ENCODE measurements at regions not wholly inside any gene's neighbourhood (a gene's known extent, or its start where the extent isn't known, plus 50 kb on each side); places are given as distances from the start of the nearest gene placed in this dataset.

DNA sequence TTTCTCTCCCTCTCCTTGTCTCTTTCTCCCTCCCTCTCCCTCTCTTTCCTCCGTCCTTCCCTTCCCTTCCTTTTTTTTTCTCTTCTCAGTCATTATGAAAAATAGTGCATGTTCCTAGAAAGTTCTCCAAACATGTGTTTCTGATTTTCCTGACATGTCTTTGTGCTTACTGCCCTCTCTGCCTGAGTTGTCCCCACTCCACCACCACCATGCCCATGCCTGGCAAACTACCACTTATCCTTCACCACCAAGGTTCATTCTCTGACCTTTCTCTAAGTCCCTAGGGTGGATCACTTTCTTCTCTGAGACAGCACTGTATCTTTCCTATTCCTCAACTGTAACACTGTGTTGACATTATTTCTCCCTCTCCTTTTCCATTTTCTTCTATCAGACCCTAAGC lies 98.2 kb downstream of the LACC1 start:
- H3K27ac ChIP-seq = no peak overlapping the region
- no peaks in the 10 kb centered on the region for H3K36me3 ChIP-seq
- H3K9me3 ChIP-seq = no peaks in the 10 kb centered on the region
- no peak overlapping the region for H3K4me3 ChIP-seq (ENCODE audit: low read depth in 1 of 2, low read length in 1 of 2)
- no peaks in the 10 kb centered on the region for H3K27me3 ChIP-seq
- H3K4me1 ChIP-seq (ENCODE audit: control insufficient read depth in 1 of 2, insufficient read depth in 1 of 2, low read depth in 1 of 2, low read length in 1 of 2) = no peaks in the 10 kb centered on the region
- TF ChIP-seq, protein P1, sequence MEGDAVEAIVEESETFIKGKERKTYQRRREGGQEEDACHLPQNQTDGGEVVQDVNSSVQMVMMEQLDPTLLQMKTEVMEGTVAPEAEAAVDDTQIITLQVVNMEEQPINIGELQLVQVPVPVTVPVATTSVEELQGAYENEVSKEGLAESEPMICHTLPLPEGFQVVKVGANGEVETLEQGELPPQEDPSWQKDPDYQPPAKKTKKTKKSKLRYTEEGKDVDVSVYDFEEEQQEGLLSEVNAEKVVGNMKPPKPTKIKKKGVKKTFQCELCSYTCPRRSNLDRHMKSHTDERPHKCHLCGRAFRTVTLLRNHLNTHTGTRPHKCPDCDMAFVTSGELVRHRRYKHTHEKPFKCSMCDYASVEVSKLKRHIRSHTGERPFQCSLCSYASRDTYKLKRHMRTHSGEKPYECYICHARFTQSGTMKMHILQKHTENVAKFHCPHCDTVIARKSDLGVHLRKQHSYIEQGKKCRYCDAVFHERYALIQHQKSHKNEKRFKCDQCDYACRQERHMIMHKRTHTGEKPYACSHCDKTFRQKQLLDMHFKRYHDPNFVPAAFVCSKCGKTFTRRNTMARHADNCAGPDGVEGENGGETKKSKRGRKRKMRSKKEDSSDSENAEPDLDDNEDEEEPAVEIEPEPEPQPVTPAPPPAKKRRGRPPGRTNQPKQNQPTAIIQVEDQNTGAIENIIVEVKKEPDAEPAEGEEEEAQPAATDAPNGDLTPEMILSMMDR (IDR thresholded peaks at IDR 0.05) = no peak

DNA sequence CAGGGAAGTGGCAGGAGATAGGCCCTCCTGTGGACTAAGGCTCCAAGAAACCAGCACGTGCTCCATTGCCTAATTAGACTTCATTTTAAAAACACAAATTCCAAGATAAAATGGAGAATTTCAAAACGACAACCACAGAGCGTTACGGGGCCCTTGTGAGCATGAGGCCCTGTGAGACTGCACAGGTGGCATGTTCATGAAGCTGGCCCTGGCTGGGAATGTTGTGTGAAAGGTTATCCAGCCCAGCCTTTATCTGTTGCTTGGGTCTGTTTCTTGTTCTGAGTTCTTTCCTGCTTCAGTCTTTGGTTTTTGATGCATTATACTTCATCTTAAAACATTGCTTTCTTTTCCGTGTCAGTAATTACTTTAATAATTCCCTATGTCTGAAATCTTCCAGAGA lies 99.0 kb downstream of the LACC1 start:
- H3K4me3 ChIP-seq (ENCODE audit: low read depth in 1 of 2, low read length in 1 of 2) = no peak overlapping the region
- no peaks in the 10 kb centered on the region for H3K27me3 ChIP-seq
- no peaks in the 10 kb centered on the region for H3K36me3 ChIP-seq
- TF ChIP-seq, protein P1 (IDR thresholded peaks at IDR 0.05) = no peak
- H3K4me1 ChIP-seq (ENCODE audit: control insufficient read depth in 1 of 2, insufficient read depth in 1 of 2, low read depth in 1 of 2, low read length in 1 of 2) = no peaks in the 10 kb centered on the region
- no peak overlapping the region for H3K27ac ChIP-seq
- no peaks in the 10 kb centered on the region for H3K9me3 ChIP-seq

DNA sequence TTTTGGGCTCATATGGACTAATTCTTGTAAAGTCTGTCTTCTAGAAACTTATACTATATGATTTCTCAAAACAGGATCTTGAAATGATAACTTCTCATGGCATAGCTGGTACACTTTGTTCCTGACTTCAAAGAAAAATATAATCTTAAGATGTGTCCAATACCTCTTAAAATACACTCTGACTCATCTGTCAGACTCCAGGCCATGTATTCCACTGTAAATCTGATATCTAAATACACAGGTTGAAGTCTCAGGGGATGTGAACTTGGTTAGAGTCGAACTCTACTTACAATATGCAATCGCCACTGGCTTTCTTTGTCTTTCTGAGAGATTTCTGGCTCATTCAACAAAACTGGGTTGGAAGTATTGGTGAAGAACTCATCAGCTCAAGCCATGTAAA lies 99.8 kb downstream of the LACC1 start:
- Histone ChIP-seq H3K27me3 (no peaks in the 10 kb centered on the region), H3K36me3 (no peaks in the 10 kb centered on the region), H3K4me3 (ENCODE audit: low read depth in 1 of 2, low read length in 1 of 2) (no peak overlapping the region), H3K27ac (no peak overlapping the region), H3K4me1 (ENCODE audit: control insufficient read depth in 1 of 2, insufficient read depth in 1 of 2, low read depth in 1 of 2, low read length in 1 of 2) (no peaks in the 10 kb centered on the region), H3K9me3 (no peaks in the 10 kb centered on the region)
- TF ChIP-seq, protein P1 (IDR thresholded peaks at IDR 0.05) = no peak

DNA sequence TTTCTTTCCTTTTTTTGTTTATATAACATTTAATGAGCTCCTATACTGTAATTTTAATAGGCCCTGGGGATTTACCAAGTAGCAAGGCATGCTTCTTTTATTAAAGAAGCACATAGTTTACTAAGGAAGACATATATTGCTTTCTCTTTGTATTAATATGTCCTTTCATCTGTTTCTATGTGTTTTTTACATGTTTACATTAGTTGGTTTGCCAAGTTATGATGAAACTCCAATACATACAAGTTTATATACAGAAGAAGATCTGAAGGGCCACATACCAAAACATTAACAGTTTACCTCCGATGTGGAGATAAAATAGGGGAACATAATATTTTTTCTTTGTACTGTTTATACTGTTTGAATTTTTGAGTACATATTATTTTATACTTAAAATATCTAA lies 100.9 kb downstream of the LACC1 start:
- no peaks in the 10 kb centered on the region for H3K27me3 ChIP-seq
- no peaks in the 10 kb centered on the region for H3K36me3 ChIP-seq
- no peak overlapping the region for H3K27ac ChIP-seq
- no peak overlapping the region for H3K4me3 ChIP-seq (ENCODE audit: low read depth in 1 of 2, low read length in 1 of 2)
- TF ChIP-seq, protein P1 (IDR thresholded peaks at IDR 0.05) = no peak
- no peaks in the 10 kb centered on the region for H3K4me1 ChIP-seq (ENCODE audit: control insufficient read depth in 1 of 2, insufficient read depth in 1 of 2, low read depth in 1 of 2, low read length in 1 of 2)
- H3K9me3 ChIP-seq = no peaks in the 10 kb centered on the region

DNA sequence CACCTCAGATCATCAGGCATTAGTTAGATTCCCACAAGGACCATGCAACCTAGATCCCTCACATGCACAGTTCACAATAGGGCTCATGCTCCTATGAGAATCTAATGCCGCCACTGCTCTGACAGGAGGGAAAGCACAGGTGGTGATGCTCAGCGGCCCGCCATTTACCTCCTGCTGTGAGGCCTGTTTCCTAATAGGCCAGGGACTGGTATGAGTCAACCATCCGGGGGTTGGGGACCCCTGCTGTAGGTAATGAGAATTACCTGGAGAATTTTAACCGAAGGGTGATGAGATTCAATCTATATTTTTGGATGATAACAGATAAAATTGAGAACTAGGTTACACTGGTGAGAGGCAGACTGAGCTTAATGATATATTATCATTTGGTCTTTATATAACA lies 101.4 kb downstream of the LACC1 start:
- Histone ChIP-seq H3K27me3 (no peaks in the 10 kb centered on the region), H3K4me1 (ENCODE audit: control insufficient read depth in 1 of 2, insufficient read depth in 1 of 2, low read depth in 1 of 2, low read length in 1 of 2) (no peaks in the 10 kb centered on the region), H3K27ac (no peak overlapping the region), H3K9me3 (no peaks in the 10 kb centered on the region), H3K36me3 (no peaks in the 10 kb centered on the region), H3K4me3 (ENCODE audit: low read depth in 1 of 2, low read length in 1 of 2) (no peak overlapping the region)
- TF ChIP-seq, protein P1 (IDR thresholded peaks at IDR 0.05) = no peak

All from neutrophil (primary cell).